GM12878 (cell line): ENCODE measurements at regions not wholly inside any gene's neighbourhood (a gene's known extent, or its start where the extent isn't known, plus 50 kb on each side); places are given as distances from the start of the nearest gene placed in this dataset.
A peak's percentile ranks its signal among the peaks of the same experiment; 100 is the strongest.

Experiments used
- ATAC-seq: fragments of 200-7000 bp; cut with Tn5 transposase; 3 replicates; pipeline ENCODE4 v1.9.1; 2020; ENCODE audit warnings: mild to moderate bottlenecking, moderate library complexity
- BruUV-seq: library from RNA; stranded (reverse); fragments of 400-500 nt; replicated peaks from 2 replicates; lab custom pipeline; 2021; lab: Mats Ljungman, UMichigan
- CTCF ChIA-PET: fragments of 300-600 bp; sonication (Branson Sonifier 250); formaldehyde crosslinking; extraction: SDS; loops from one replicate; lab custom pipeline; 2021; ENCODE audit warnings: inconsistent platforms; lab: Yijun Ruan, JAX
- POLR2A ChIA-PET: fragments of 350-600 bp; formaldehyde crosslinking; extraction: SDS; loops from one replicate; lab custom pipeline; 2021; ENCODE audit warnings: inconsistent platforms; lab: Charles Lee
- RAD21 ChIA-PET: fragments of 300-600 bp; sonication (Branson Sonifier 250); formaldehyde crosslinking; loops from one replicate; lab custom pipeline; 2023; ENCODE audit warnings: antibody characterized with exemption; ENCODE audit not compliant: unreplicated experiment; lab: Charles Lee
- SMC1A ChIA-PET: fragments of 300-600 bp; sonication (Branson Sonifier 250); formaldehyde crosslinking; loops from one replicate; lab custom pipeline; 2023; ENCODE audit not compliant: unreplicated experiment, uncharacterized antibody; lab: Charles Lee
- DNase-seq: peaks from one replicate; pipeline ENCODE4 v3.0.0-alpha.2; 2011; ENCODE audit warnings: low read depth, low spot score
- FAIRE-seq: peaks from 3 replicates; lab custom pipeline; 2011; peaks lifted over from hg19 to GRCh38; lab: Jason Lieb, UNC
- H2AFZ ChIP-seq: 2 replicates; pipeline ENCODE4 v1.6.0; 2011; ENCODE audit warnings: low read depth, low read length, control low read depth; ENCODE audit not compliant: control insufficient read depth
- H3K27ac ChIP-seq: 2 replicates; pipeline ENCODE4 v1.5.1; 2011; ENCODE audit warnings: control low read depth; ENCODE audit not compliant: control insufficient read depth, insufficient read depth
- H3K27me3 ChIP-seq, 2 experiments: replicated peaks in 1 of 2; 2 replicates each; pipeline versions ENCODE4 v1.6.0 to v1.6.1; 2011; ENCODE audit warnings: low read length in 1 of 2; ENCODE audit not compliant: control insufficient read depth in 2 of 2, insufficient read depth in 2 of 2
- H3K36me3 ChIP-seq, 2 experiments: 2 replicates each; pipeline ENCODE4 v1.5.1; 2011; ENCODE audit warnings: low read length in 1 of 2; ENCODE audit not compliant: control insufficient read depth in 2 of 2, insufficient read depth in 2 of 2
- H3K4me1 ChIP-seq: 2 replicates; pipeline ENCODE4 v1.6.1; 2011; ENCODE audit warnings: mild to moderate bottlenecking, low read length, moderate library complexity, mixed read lengths; ENCODE audit not compliant: control insufficient read depth, insufficient read depth
- H3K4me2 ChIP-seq: 2 replicates; pipeline ENCODE4 v1.6.0; 2011; ENCODE audit warnings: control low read depth; ENCODE audit not compliant: control insufficient read depth, insufficient read depth
- H3K4me3 ChIP-seq: fragments of 200-600 bp; sonication (generic); 2 replicates; pipeline ENCODE4 v1.5.1; 2016
- H3K79me2 ChIP-seq: 2 replicates; pipeline ENCODE4 v1.6.0; 2011; ENCODE audit warnings: low read length; ENCODE audit not compliant: control insufficient read depth, insufficient read depth
- H3K9ac ChIP-seq: 2 replicates; pipeline ENCODE4 v1.8.0; 2011; ENCODE audit warnings: low read length, control low read depth, mixed read lengths; ENCODE audit not compliant: control insufficient read depth, insufficient read depth
- H3K9me3 ChIP-seq: replicated peaks from 3 replicates; pipeline ENCODE4 v1.5.1; 2011; ENCODE audit warnings: mild to moderate bottlenecking, low read length; ENCODE audit not compliant: control insufficient read depth, insufficient read depth
- H4K20me1 ChIP-seq: 2 replicates; pipeline ENCODE4 v1.6.0; 2011; ENCODE audit not compliant: control insufficient read depth, insufficient read depth
- BMI1 ChIP-seq: fragments of 450-650 bp; IDR thresholded peaks from 2 replicates; pipeline ENCODE4 v1.6.1; 2016; ENCODE audit warnings: mild to moderate bottlenecking, moderate library complexity, borderline replicate concordance
- DPF2 ChIP-seq: fragments of 450-650 bp; IDR thresholded peaks from 2 replicates; pipeline ENCODE4 v1.6.1; 2017; ENCODE audit warnings: mild to moderate bottlenecking
- EP300 ChIP-seq, 2 experiments: fragments of 150-350 bp in 1 of 2; IDR thresholded peaks; 2 replicates each; pipeline ENCODE4 v1.6.1; 2011 to 2012; ENCODE audit warnings: low read depth in 2 of 2, low read length in 2 of 2, borderline replicate concordance in 1 of 2, improper control_type of control experiment in 1 of 2, inconsistent platforms in 1 of 2; ENCODE audit not compliant: control insufficient read depth in 1 of 2
- MEF2B ChIP-seq: fragments of 450-650 bp; IDR thresholded peaks from 2 replicates; pipeline ENCODE4 v1.6.1; 2018; ENCODE audit warnings: mild to moderate bottlenecking, moderate library complexity; ENCODE audit not compliant: partially characterized antibody, poor library complexity, severe bottlenecking
- MTA2 ChIP-seq: fragments of 450-650 bp; IDR thresholded peaks from 2 replicates; pipeline ENCODE4 v1.6.1; 2016; ENCODE audit warnings: low read depth, mild to moderate bottlenecking, moderate library complexity
- POU2F2 ChIP-seq: IDR thresholded peaks from 3 replicates; pipeline ENCODE4 v1.6.1; 2011; ENCODE audit warnings: low read depth, mild to moderate bottlenecking, low read length, borderline replicate concordance
- RAD51 ChIP-seq: fragments of 450-650 bp; IDR thresholded peaks from 2 replicates; pipeline ENCODE4 v1.6.1; 2016; ENCODE audit warnings: moderate library complexity, mild to moderate bottlenecking, inconsistent platforms
- SMARCA5 ChIP-seq: fragments of 450-650 bp; IDR thresholded peaks from 2 replicates; pipeline ENCODE4 v1.6.1; 2017; ENCODE audit warnings: mild to moderate bottlenecking
- ZBED1 ChIP-seq: IDR thresholded peaks from 2 replicates; pipeline ENCODE4 v1.6.1; 2016; ENCODE audit warnings: borderline replicate concordance
- ZNF274 ChIP-seq: IDR thresholded peaks from one replicate; pipeline ENCODE4 v1.8.0; 2011; ENCODE audit not compliant: insufficient read length, insufficient read depth
- ZZZ3 ChIP-seq: IDR thresholded peaks from 2 replicates; pipeline ENCODE4 v1.6.1; 2011; ENCODE audit warnings: low read depth; ENCODE audit not compliant: control insufficient read depth, insufficient read length
- WGBS: methylation state at CpG from one replicate; pipeline ENCODE4 v1.1.6; 2016; ENCODE audit warnings: low lambda C conversion rate; ENCODE audit not compliant: insufficient replicate concordance, insufficient coverage; ENCODE audit errors: missing lambda C conversion rate; 5-methylcytosine and 5-hydroxymethylcytosine counted together
- in situ Hi-C: fragments of 300-500 bp; cut with MboI; formaldehyde crosslinking; loops from 9 replicates; pipeline ENCODE4 v1.14.3; 2018; ENCODE audit warnings: mixed read lengths
- intact Hi-C: fragments of 100-400 bp; cut with micrococcal nuclease; formaldehyde crosslinking; loops from one replicate; pipeline ENCODE4 v1.14.2; 2022; ENCODE audit not compliant: unreplicated experiment
- TF ChIP-seq, protein P1 (sequence below): fragments of 450-650 bp; IDR thresholded peaks from 2 replicates; pipeline ENCODE4 v1.6.1; 2017; ENCODE audit warnings: low read depth, mild to moderate bottlenecking, moderate library complexity
- TF ChIP-seq, protein P2 (sequence below): fragments of 450-650 bp; formaldehyde crosslinking; IDR thresholded peaks from 2 replicates; pipeline ENCODE4 v1.5.0; 2022; ENCODE audit warnings: mild to moderate bottlenecking, missing genetic modification characterization

- H4K20me1 ChIP-seq, result no peaks in the 10 kb centered on the region
- POLR2A ChIA-PET, result no interaction called here
- H3K4me1 ChIP-seq, result no peaks in the 10 kb centered on the region
- H3K9me3 ChIP-seq, result no peaks in the 10 kb centered on the region
- no peak overlapping the region for H3K4me3 ChIP-seq
- H2AFZ ChIP-seq, result no peak overlapping the region
- RAD21 ChIA-PET, result no interaction called here
- FAIRE-seq (no peak), ATAC-seq (no peak), DNase-seq (no peak)
- H3K27ac ChIP-seq, result no peak overlapping the region
- H3K4me2 ChIP-seq, result no peak overlapping the region
- intact Hi-C loops, result no loop called here
- no TSS peak for BruUV-seq
- no peaks in the 10 kb centered on the region for H3K79me2 ChIP-seq
- CTCF ChIA-PET, result no interaction called here
- TF ChIP-seq EP300 (IDR thresholded peaks at IDR 0.05; ENCODE audit: borderline replicate concordance in 1 of 2, control insufficient read depth in 1 of 2, low read depth in 2 of 2, low read length in 2 of 2) (no peak), ZBED1 (no peak)
- in situ Hi-C loops, result no loop called here
- WGBS, result 39% methylated on average over 3 of the region's 3 CpGs
- no peak overlapping the region for H3K9ac ChIP-seq
- H3K36me3 ChIP-seq, result no peaks in the 10 kb centered on the region
- no peaks in the 10 kb centered on the region for H3K27me3 ChIP-seq
- SMC1A ChIA-PET, result interaction anchor here (0.5 to 0.7 kb wide), 2 partner anchors 34 to 41 kb away, joined by 3 read pairs; no protein-coding TSS in a partner anchor
Measured at GRCh38 chr5:23001120-23001519, 148.0 kb upstream of the CDH12 start.

- DNase-seq (peak; percentile 24), FAIRE-seq (no peak), ATAC-seq (peak; percentile 94)
- Histone ChIP-seq H4K20me1 (no peaks in the 10 kb centered on the region), H3K79me2 (no peaks in the 10 kb centered on the region), H3K27ac (no peak overlapping the region), H3K9me3 (no peaks in the 10 kb centered on the region), H3K9ac (no peak overlapping the region), H3K4me1 (no peaks in the 10 kb centered on the region), H3K4me2 (no peak overlapping the region), H3K36me3 (no peaks in the 10 kb centered on the region), H3K4me3 (no peak overlapping the region), H3K27me3 (no peaks in the 10 kb centered on the region), H2AFZ (no peak overlapping the region)
- in situ Hi-C loops, result no loop called here
- RAD21 ChIA-PET, result interaction anchor here (1.3 to 2.2 kb wide), 6 partner anchors 11 to 74 kb away, joined by 3 to 12 read pairs (median 6); no protein-coding TSS in a partner anchor
- intact Hi-C loops, result no loop called here
- SMC1A ChIA-PET, result interaction anchor here (1.4 to 2.4 kb wide), 7 partner anchors 12 to 34 kb away, joined by 3 to 10 read pairs (median 4); no protein-coding TSS in a partner anchor
- 0% methylated on average over 1 of the region's 1 CpG for WGBS
- POLR2A ChIA-PET, result no interaction called here
- CTCF ChIA-PET, result interaction anchor here (1.0 to 1.4 kb wide), 2 partner anchors 43 to 210 kb away, joined by 3 to 5 read pairs; no protein-coding TSS in a partner anchor
- no TSS peak for BruUV-seq
- TF ChIP-seq ZNF274, result no peak
- TF ChIP-seq MEF2B, result no peak
- TF ChIP-seq DPF2, result peak; percentile 75
- TF ChIP-seq, protein P1, sequence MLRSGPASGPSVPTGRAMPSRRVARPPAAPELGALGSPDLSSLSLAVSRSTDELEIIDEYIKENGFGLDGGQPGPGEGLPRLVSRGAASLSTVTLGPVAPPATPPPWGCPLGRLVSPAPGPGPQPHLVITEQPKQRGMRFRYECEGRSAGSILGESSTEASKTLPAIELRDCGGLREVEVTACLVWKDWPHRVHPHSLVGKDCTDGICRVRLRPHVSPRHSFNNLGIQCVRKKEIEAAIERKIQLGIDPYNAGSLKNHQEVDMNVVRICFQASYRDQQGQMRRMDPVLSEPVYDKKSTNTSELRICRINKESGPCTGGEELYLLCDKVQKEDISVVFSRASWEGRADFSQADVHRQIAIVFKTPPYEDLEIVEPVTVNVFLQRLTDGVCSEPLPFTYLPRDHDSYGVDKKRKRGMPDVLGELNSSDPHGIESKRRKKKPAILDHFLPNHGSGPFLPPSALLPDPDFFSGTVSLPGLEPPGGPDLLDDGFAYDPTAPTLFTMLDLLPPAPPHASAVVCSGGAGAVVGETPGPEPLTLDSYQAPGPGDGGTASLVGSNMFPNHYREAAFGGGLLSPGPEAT, result peak; percentile 96
- TF ChIP-seq RAD51, result no peak
- no peak for TF ChIP-seq ZZZ3
- TF ChIP-seq POU2F2, result no peak
- TF ChIP-seq, protein P2, sequence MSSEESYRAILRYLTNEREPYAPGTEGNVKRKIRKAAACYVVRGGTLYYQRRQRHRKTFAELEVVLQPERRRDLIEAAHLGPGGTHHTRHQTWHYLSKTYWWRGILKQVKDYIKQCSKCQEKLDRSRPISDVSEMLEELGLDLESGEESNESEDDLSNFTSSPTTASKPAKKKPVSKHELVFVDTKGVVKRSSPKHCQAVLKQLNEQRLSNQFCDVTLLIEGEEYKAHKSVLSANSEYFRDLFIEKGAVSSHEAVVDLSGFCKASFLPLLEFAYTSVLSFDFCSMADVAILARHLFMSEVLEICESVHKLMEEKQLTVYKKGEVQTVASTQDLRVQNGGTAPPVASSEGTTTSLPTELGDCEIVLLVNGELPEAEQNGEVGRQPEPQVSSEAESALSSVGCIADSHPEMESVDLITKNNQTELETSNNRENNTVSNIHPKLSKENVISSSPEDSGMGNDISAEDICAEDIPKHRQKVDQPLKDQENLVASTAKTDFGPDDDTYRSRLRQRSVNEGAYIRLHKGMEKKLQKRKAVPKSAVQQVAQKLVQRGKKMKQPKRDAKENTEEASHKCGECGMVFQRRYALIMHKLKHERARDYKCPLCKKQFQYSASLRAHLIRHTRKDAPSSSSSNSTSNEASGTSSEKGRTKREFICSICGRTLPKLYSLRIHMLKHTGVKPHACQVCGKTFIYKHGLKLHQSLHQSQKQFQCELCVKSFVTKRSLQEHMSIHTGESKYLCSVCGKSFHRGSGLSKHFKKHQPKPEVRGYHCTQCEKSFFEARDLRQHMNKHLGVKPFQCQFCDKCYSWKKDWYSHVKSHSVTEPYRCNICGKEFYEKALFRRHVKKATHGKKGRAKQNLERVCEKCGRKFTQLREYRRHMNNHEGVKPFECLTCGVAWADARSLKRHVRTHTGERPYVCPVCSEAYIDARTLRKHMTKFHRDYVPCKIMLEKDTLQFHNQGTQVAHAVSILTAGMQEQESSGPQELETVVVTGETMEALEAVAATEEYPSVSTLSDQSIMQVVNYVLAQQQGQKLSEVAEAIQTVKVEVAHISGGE (CRISPR knock-in tag), result no peak
- peak; percentile 96 for TF ChIP-seq MTA2
- peak; percentile 44; the same call in 1 of the 2 replicates for TF ChIP-seq BMI1
- TF ChIP-seq SMARCA5, result no peak
Measured at GRCh38 chr5:22998774-22999173, 145.6 kb upstream of the CDH12 start.
